Ovary (tissue), 3 donors: ENCODE measurements at regions not wholly inside any gene's neighbourhood (a gene's known extent, or its start where the extent isn't known, plus 50 kb on each side); places are given as distances from the start of the nearest gene placed in this dataset.
"Not testable (repeated sequence)": the region's sequence is repeated elsewhere in the genome, so short reads cannot be mapped to it uniquely, and the experiment has no call there.

Source experiments
- POLR2A ChIP-seq: fragments of 450-650 bp; IDR thresholded peaks from one replicate; pipeline ENCODE4 v1.6.1; 2017; ENCODE audit warnings: antibody characterized with exemption, mild to moderate bottlenecking, moderate library complexity
- TF ChIP-seq, protein P1 (sequence below), 3 donors: fragments of 450-650 bp in 2 of 3; fragments of 200-600 bp in 1 of 3; IDR thresholded peaks; one replicate each; pipeline versions ENCODE4 v1.5.1 to v1.8.0; 2016 to 2022; ENCODE audit warnings: antibody characterized with exemption in 3 of 3, mild to moderate bottlenecking in 1 of 3
- donor health status: DM: no; HTN: no; CAD: no.

- TF ChIP-seq, protein P1, sequence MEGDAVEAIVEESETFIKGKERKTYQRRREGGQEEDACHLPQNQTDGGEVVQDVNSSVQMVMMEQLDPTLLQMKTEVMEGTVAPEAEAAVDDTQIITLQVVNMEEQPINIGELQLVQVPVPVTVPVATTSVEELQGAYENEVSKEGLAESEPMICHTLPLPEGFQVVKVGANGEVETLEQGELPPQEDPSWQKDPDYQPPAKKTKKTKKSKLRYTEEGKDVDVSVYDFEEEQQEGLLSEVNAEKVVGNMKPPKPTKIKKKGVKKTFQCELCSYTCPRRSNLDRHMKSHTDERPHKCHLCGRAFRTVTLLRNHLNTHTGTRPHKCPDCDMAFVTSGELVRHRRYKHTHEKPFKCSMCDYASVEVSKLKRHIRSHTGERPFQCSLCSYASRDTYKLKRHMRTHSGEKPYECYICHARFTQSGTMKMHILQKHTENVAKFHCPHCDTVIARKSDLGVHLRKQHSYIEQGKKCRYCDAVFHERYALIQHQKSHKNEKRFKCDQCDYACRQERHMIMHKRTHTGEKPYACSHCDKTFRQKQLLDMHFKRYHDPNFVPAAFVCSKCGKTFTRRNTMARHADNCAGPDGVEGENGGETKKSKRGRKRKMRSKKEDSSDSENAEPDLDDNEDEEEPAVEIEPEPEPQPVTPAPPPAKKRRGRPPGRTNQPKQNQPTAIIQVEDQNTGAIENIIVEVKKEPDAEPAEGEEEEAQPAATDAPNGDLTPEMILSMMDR (IDR thresholded peaks at IDR 0.05) = not testable (repeated sequence)
- TF ChIP-seq POLR2A = not testable (repeated sequence)
These were observed 354.6 kb downstream of the SMOC2 start for GRCh38 chr6:168795611-168796010.
